ENCODE measurements at regions not wholly inside any gene's neighbourhood (a gene's known extent, or its start where the extent isn't known, plus 50 kb on each side); places are given as distances from the start of the nearest gene placed in this dataset.

- no peaks in the 10 kb centered on the region for H3K9me3 Mint-ChIP-seq
- POLR2A ChIA-PET = no interaction called here
- H3K36me3 Mint-ChIP-seq = no peaks in the 10 kb centered on the region
- H3K27me3 Mint-ChIP-seq (ENCODE audit: low read depth) = no peaks in the 10 kb centered on the region; the same call in none of the 2 replicates
- TF ChIP-seq, protein P1, sequence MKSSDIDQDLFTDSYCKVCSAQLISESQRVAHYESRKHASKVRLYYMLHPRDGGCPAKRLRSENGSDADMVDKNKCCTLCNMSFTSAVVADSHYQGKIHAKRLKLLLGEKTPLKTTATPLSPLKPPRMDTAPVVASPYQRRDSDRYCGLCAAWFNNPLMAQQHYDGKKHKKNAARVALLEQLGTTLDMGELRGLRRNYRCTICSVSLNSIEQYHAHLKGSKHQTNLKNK (CRISPR knock-in tag; IDR thresholded peaks at IDR 0.05) = no peak
- TF ChIP-seq ZNF423 (CRISPR knock-in tag; IDR thresholded peaks at IDR 0.05) (no peak), ATF1 (CRISPR knock-in tag; IDR thresholded peaks at IDR 0.05) (no peak), FOXP1 (CRISPR knock-in tag; IDR thresholded peaks at IDR 0.05; ENCODE audit: borderline replicate concordance) (no peak)
- TF ChIP-seq, protein P2, sequence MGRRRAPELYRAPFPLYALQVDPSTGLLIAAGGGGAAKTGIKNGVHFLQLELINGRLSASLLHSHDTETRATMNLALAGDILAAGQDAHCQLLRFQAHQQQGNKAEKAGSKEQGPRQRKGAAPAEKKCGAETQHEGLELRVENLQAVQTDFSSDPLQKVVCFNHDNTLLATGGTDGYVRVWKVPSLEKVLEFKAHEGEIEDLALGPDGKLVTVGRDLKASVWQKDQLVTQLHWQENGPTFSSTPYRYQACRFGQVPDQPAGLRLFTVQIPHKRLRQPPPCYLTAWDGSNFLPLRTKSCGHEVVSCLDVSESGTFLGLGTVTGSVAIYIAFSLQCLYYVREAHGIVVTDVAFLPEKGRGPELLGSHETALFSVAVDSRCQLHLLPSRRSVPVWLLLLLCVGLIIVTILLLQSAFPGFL (CRISPR knock-in tag; IDR thresholded peaks at IDR 0.05; ENCODE audit: borderline replicate concordance) = no peak
- no peak overlapping the region for H3K27ac Mint-ChIP-seq
- DNase-seq (ENCODE audit: low spot score) = no peak
- H3K4me3 Mint-ChIP-seq = no peak overlapping the region
- CTCF ChIA-PET = no interaction called here
- ATAC-seq = no peak
- H3K4me1 Mint-ChIP-seq = peaks cover 10% of the 10 kb centered on the region
These were observed 128.2 kb upstream of the ZBED5 start for GRCh38 chr11:10986006-10986405.

DNA sequence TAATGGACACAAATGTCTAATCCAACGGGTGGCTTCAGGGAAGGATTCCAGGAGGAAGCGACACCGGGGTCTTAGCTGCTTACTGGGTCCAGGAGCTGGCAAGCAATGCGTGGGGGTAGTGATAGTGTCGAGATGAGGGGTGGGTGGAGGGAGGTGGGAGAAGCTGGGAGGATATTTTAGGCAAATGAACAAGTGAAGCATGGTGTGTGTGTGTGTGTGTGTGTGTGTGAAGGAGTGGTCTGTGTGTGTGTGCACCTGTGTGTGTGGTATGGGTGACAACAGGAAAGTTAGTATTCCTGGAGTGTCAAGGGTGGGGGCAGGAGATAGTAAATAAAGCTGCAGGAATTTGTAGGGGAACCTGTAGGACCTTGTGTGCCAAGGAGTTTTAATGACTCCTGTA, 126.9 kb upstream of the ZBED5 start:
- Mint-ChIP-seq H3K4me3 (no peak overlapping the region), H3K27me3 (ENCODE audit: low read depth) (no peaks in the 10 kb centered on the region; the same call in none of the 2 replicates), H3K27ac (no peak overlapping the region), H3K9me3 (no peaks in the 10 kb centered on the region), H3K4me1 (peaks cover 10% of the 10 kb centered on the region), H3K36me3 (no peaks in the 10 kb centered on the region)
- ChIA-PET CTCF (interaction anchor here (0.7 to 2.7 kb wide), 4 partner anchors 43 to 192 kb away, joined by 3 to 12 read pairs (median 6); no protein-coding TSS in a partner anchor), POLR2A (no interaction called here)
- ATAC-seq (no peak), DNase-seq (ENCODE audit: low spot score) (no peak)
- no peak for TF ChIP-seq MYBL2 (CRISPR knock-in tag; IDR thresholded peaks at IDR 0.05)
- no peak for TF ChIP-seq IRF1 (CRISPR knock-in tag; IDR thresholded peaks at IDR 0.05)
- TF ChIP-seq, protein P3, sequence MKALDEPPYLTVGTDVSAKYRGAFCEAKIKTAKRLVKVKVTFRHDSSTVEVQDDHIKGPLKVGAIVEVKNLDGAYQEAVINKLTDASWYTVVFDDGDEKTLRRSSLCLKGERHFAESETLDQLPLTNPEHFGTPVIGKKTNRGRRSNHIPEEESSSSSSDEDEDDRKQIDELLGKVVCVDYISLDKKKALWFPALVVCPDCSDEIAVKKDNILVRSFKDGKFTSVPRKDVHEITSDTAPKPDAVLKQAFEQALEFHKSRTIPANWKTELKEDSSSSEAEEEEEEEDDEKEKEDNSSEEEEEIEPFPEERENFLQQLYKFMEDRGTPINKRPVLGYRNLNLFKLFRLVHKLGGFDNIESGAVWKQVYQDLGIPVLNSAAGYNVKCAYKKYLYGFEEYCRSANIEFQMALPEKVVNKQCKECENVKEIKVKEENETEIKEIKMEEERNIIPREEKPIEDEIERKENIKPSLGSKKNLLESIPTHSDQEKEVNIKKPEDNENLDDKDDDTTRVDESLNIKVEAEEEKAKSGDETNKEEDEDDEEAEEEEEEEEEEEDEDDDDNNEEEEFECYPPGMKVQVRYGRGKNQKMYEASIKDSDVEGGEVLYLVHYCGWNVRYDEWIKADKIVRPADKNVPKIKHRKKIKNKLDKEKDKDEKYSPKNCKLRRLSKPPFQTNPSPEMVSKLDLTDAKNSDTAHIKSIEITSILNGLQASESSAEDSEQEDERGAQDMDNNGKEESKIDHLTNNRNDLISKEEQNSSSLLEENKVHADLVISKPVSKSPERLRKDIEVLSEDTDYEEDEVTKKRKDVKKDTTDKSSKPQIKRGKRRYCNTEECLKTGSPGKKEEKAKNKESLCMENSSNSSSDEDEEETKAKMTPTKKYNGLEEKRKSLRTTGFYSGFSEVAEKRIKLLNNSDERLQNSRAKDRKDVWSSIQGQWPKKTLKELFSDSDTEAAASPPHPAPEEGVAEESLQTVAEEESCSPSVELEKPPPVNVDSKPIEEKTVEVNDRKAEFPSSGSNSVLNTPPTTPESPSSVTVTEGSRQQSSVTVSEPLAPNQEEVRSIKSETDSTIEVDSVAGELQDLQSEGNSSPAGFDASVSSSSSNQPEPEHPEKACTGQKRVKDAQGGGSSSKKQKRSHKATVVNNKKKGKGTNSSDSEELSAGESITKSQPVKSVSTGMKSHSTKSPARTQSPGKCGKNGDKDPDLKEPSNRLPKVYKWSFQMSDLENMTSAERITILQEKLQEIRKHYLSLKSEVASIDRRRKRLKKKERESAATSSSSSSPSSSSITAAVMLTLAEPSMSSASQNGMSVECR (CRISPR knock-in tag; IDR thresholded peaks at IDR 0.05; ENCODE audit: borderline replicate concordance) = no peak
- TF ChIP-seq ZNF219 (CRISPR knock-in tag; IDR thresholded peaks at IDR 0.05; ENCODE audit: borderline replicate concordance) = no peak
- TF ChIP-seq HMGXB4 (CRISPR knock-in tag; IDR thresholded peaks at IDR 0.05) = no peak
- TF ChIP-seq, protein P4, sequence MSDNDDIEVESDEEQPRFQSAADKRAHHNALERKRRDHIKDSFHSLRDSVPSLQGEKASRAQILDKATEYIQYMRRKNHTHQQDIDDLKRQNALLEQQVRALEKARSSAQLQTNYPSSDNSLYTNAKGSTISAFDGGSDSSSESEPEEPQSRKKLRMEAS (CRISPR knock-in tag; IDR thresholded peaks at IDR 0.05) = no peak
- TF ChIP-seq TCF7 (CRISPR knock-in tag; IDR thresholded peaks at IDR 0.05; ENCODE audit: low read depth) = no peak
- no peak for TF ChIP-seq ZNF232 (CRISPR knock-in tag; IDR thresholded peaks at IDR 0.05)
- TF ChIP-seq ZBTB21 (CRISPR knock-in tag; IDR thresholded peaks at IDR 0.05; ENCODE audit: borderline replicate concordance) = no peak
- TF ChIP-seq, protein P5, sequence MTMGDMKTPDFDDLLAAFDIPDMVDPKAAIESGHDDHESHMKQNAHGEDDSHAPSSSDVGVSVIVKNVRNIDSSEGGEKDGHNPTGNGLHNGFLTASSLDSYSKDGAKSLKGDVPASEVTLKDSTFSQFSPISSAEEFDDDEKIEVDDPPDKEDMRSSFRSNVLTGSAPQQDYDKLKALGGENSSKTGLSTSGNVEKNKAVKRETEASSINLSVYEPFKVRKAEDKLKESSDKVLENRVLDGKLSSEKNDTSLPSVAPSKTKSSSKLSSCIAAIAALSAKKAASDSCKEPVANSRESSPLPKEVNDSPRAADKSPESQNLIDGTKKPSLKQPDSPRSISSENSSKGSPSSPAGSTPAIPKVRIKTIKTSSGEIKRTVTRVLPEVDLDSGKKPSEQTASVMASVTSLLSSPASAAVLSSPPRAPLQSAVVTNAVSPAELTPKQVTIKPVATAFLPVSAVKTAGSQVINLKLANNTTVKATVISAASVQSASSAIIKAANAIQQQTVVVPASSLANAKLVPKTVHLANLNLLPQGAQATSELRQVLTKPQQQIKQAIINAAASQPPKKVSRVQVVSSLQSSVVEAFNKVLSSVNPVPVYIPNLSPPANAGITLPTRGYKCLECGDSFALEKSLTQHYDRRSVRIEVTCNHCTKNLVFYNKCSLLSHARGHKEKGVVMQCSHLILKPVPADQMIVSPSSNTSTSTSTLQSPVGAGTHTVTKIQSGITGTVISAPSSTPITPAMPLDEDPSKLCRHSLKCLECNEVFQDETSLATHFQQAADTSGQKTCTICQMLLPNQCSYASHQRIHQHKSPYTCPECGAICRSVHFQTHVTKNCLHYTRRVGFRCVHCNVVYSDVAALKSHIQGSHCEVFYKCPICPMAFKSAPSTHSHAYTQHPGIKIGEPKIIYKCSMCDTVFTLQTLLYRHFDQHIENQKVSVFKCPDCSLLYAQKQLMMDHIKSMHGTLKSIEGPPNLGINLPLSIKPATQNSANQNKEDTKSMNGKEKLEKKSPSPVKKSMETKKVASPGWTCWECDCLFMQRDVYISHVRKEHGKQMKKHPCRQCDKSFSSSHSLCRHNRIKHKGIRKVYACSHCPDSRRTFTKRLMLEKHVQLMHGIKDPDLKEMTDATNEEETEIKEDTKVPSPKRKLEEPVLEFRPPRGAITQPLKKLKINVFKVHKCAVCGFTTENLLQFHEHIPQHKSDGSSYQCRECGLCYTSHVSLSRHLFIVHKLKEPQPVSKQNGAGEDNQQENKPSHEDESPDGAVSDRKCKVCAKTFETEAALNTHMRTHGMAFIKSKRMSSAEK (CRISPR knock-in tag; IDR thresholded peaks at IDR 0.05; ENCODE audit: borderline replicate concordance) = no peak
- TF ChIP-seq, protein P6, sequence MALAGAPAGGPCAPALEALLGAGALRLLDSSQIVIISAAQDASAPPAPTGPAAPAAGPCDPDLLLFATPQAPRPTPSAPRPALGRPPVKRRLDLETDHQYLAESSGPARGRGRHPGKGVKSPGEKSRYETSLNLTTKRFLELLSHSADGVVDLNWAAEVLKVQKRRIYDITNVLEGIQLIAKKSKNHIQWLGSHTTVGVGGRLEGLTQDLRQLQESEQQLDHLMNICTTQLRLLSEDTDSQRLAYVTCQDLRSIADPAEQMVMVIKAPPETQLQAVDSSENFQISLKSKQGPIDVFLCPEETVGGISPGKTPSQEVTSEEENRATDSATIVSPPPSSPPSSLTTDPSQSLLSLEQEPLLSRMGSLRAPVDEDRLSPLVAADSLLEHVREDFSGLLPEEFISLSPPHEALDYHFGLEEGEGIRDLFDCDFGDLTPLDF (CRISPR knock-in tag; IDR thresholded peaks at IDR 0.05) = no peak
- no peak for TF ChIP-seq HMGA2 (CRISPR knock-in tag; IDR thresholded peaks at IDR 0.05)
